T-helper 1 cell treated with Interleukin-12 subunit alpha and Interleukin-12 subunit beta and Interleukin-4 antibody, amounts not matched to agents 30 μg/mL and 1 μg/mL, for 36 hours (primary cell): ENCODE measurements at regions not wholly inside any gene's neighbourhood (a gene's known extent, or its start where the extent isn't known, plus 50 kb on each side); places are given as distances from the start of the nearest gene placed in this dataset.
A peak's percentile ranks its signal among the peaks of the same experiment; 100 is the strongest.

Experiments
- H3K27ac Mint-ChIP-seq: one replicate; pipeline ENCODE4 v1.8.0; 2021; ENCODE audit warnings: mild to moderate bottlenecking, mixed read lengths
- H3K27me3 Mint-ChIP-seq: one replicate; pipeline ENCODE4 v1.8.0; 2021; ENCODE audit warnings: low read depth, mixed read lengths
- H3K36me3 Mint-ChIP-seq: one replicate; pipeline ENCODE4 v1.8.0; 2021; ENCODE audit warnings: low read depth, mixed read lengths
- H3K4me1 Mint-ChIP-seq: one replicate; pipeline ENCODE4 v1.8.0; 2021; ENCODE audit warnings: low read depth, mixed read lengths
- H3K4me3 Mint-ChIP-seq: one replicate; pipeline ENCODE4 v1.8.0; 2021; ENCODE audit warnings: mild to moderate bottlenecking, moderate library complexity, mixed read lengths
- H3K9me3 Mint-ChIP-seq: one replicate; pipeline ENCODE4 v1.8.0; 2021; ENCODE audit warnings: mixed read lengths

DNA sequence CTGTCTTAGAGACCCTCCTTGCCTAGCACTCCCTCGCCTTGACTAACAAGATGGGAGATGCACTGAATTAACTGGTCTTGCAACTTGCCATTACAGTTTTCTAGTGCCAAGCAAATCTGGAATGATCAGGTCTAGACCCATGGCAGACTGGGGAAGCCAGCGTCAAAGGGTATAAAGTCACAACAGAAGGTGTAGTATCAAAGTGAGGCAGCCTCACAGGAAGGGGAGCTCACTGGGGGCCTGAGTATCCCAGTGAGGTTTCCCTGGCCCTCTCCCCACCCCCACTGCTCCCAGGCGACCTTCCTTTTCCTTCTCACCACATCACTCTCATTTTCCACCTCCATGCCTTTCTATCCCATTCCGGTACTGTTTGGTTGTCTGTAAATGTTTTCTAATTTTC is 83.5 kb upstream of the DOCK9 start:
- no peaks in the 10 kb centered on the region for H3K9me3 Mint-ChIP-seq
- peaks cover 54% of the 10 kb centered on the region for H3K4me1 Mint-ChIP-seq
- no peaks in the 10 kb centered on the region for H3K27me3 Mint-ChIP-seq
- no peak overlapping the region for H3K27ac Mint-ChIP-seq
- H3K4me3 Mint-ChIP-seq = no peak overlapping the region
- H3K36me3 Mint-ChIP-seq = peaks cover 37% of the 10 kb centered on the region

DNA sequence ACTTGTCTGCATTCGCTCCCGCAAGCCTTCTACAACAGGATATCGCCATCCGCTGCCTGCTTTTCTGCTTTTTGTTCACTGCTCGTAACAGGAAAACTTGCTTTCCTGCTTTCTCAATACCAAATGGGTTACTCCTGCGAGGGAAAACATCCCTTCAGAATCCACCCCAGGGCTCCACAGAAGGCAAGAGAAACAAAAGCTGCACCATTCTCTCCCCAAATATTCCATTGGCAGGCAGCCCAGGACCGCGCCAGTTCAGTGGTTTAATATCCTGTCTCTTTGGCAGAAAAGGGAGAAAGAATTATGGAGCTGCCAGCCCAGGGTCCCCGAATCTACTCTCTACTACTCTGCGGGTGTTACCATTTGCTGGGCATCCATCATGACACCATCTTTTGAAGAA is 84.7 kb upstream of the DOCK9 start:
- no peaks in the 10 kb centered on the region for H3K27me3 Mint-ChIP-seq
- peaks cover 5% of the 10 kb centered on the region for H3K9me3 Mint-ChIP-seq
- H3K4me3 Mint-ChIP-seq = no peak overlapping the region
- H3K4me1 Mint-ChIP-seq = peaks cover 61% of the 10 kb centered on the region
- no peak overlapping the region for H3K27ac Mint-ChIP-seq
- H3K36me3 Mint-ChIP-seq = peaks cover 45% of the 10 kb centered on the region

GRCh38 chr13:99063178-99063577 is 85.3 kb upstream of the DOCK9 start:
- peaks cover 64% of the 10 kb centered on the region for H3K4me1 Mint-ChIP-seq
- H3K4me3 Mint-ChIP-seq = no peak overlapping the region
- H3K27me3 Mint-ChIP-seq = no peaks in the 10 kb centered on the region
- H3K9me3 Mint-ChIP-seq = peaks cover 5% of the 10 kb centered on the region
- H3K27ac Mint-ChIP-seq = no peak overlapping the region
- peaks cover 49% of the 10 kb centered on the region for H3K36me3 Mint-ChIP-seq

DNA sequence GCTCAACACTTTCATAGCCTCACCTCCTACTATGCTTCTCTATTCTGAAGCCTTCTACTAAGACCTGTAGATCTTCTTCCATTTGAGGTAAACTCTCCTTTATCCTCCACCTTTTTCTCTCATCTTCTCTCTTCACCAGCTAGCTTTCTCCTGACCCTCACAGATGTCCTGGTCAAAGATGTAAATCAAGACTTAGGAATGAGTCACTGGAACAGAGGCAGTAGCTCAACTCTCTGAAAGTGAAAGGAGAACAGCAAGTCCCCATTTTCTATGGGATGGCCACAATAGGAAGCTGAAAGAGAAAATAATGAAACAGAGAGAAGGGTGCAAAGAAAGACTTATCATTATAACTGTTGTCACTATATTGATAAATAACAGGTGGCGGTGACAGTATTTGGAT is 86.1 kb upstream of the DOCK9 start:
- Mint-ChIP-seq H3K4me1 (peaks cover 63% of the 10 kb centered on the region), H3K27me3 (no peaks in the 10 kb centered on the region), H3K4me3 (peak overlapping the region; percentile 64), H3K36me3 (peaks cover 49% of the 10 kb centered on the region), H3K9me3 (peaks cover 5% of the 10 kb centered on the region), H3K27ac (no peak overlapping the region)

DNA sequence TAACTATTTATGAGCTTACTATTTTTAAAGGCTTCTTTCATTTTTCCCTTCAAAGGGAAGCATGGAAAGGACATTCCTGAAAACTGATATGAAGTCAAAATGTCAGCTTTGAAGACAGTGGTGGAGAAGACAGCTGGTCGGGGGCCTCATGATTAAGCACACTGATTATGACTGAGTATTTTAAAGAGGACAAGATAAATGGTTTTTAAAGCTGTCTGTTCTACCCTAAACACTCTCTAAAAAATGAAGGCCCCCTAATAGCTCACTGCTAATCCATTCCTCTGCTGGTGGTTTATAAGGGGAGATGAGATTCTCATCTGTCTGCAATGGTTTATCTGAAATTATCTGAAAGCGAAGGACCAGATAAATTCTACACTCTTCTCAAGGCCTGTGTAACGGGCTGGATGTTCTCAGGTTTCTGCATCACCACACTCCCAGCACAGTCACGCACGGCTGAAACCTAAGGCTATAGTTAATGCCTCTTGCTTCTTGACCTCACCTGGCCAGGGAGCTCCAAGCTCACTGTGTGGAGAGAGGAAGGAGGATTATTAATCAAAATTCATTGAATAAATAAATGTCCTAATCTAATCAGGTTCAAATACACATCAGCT is 86.9 kb upstream of the DOCK9 start:
- Mint-ChIP-seq H3K27me3 (no peaks in the 10 kb centered on the region), H3K27ac (no peak overlapping the region), H3K4me3 (no peak overlapping the region), H3K36me3 (peaks cover 46% of the 10 kb centered on the region), H3K9me3 (peaks cover 5% of the 10 kb centered on the region), H3K4me1 (peaks cover 58% of the 10 kb centered on the region)

DNA sequence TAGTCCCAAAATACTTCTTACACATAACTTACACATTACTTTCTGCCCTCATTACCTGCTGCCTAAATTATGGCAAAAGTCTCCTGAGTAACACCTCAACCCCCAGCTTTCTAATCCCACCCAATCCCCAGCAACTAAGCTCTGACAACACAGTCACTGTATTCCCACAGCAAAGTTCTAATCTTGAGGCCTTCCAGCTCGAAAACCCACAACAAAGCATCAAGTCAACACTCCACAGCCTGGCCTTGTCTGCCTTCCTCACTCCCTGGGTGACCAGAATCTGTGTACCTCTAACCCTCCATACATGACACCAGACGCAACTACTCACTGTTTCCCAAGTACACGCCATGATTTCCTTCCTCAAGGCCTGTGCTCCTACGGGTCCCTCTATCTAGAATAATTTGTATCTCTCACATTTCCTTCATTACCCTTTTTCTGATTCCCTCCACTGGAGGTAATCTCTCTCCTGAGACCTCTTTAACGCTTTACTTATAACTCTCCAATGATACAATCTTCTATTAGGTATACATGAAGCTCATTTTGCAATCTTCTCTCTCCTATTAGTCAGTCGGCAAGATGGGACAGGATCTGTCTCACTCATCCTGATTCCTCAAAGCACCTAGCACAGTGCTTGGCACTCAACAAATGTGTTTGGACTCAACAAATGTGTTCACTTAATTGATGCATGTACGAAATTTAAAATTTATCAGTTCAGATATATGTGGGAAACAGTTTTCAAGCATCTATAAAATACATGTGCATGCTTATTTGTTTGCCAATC is 87.6 kb upstream of the DOCK9 start:
- Mint-ChIP-seq H3K27me3 (no peaks in the 10 kb centered on the region), H3K4me3 (peak overlapping the region; percentile 36), H3K36me3 (peaks cover 46% of the 10 kb centered on the region), H3K4me1 (peaks cover 58% of the 10 kb centered on the region), H3K9me3 (peaks cover 5% of the 10 kb centered on the region), H3K27ac (peak overlapping the region; percentile 78)

DNA sequence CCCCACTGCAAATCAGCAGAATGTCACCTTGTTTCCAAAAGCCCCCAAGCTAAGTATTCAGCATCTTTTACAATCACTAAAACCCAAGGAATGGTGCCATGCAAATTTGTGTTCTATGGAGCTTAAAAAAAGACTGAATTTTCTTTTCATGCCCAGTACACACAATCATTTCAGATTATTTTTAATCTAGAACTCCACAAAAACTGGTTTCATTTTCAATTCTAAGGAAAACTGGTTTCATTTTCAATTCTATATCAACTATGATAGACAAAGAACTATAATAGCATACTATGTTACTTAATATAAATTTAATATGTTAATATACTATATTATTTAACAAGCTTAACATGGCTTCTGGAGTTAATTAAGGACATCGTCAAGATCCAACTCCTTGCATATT is 88.4 kb upstream of the DOCK9 start:
- H3K27ac Mint-ChIP-seq = peak overlapping the region; percentile 78
- H3K36me3 Mint-ChIP-seq = peaks cover 44% of the 10 kb centered on the region
- H3K4me3 Mint-ChIP-seq = peak overlapping the region; percentile 36
- H3K4me1 Mint-ChIP-seq = peaks cover 53% of the 10 kb centered on the region
- H3K9me3 Mint-ChIP-seq = peaks cover 5% of the 10 kb centered on the region
- H3K27me3 Mint-ChIP-seq = no peaks in the 10 kb centered on the region

GRCh38 chr13:99067159-99067985 is 89.5 kb upstream of the DOCK9 start:
- Mint-ChIP-seq H3K4me1 (peaks cover 54% of the 10 kb centered on the region), H3K4me3 (peak overlapping the region; percentile 74), H3K27me3 (no peaks in the 10 kb centered on the region), H3K36me3 (peaks cover 44% of the 10 kb centered on the region), H3K9me3 (peaks cover 5% of the 10 kb centered on the region), H3K27ac (peak overlapping the region; percentile 76)

- H3K36me3 Mint-ChIP-seq = peaks cover 45% of the 10 kb centered on the region
- H3K27me3 Mint-ChIP-seq = no peaks in the 10 kb centered on the region
- H3K27ac Mint-ChIP-seq = no peak overlapping the region
- no peak overlapping the region for H3K4me3 Mint-ChIP-seq
- H3K4me1 Mint-ChIP-seq = peaks cover 46% of the 10 kb centered on the region
- H3K9me3 Mint-ChIP-seq = peaks cover 32% of the 10 kb centered on the region
Measured at GRCh38 chr13:99071211-99071610, 93.3 kb upstream of the DOCK9 start.

GRCh38 chr13:99071666-99072065 is 93.8 kb upstream of the DOCK9 start:
- Mint-ChIP-seq H3K36me3 (peaks cover 48% of the 10 kb centered on the region), H3K4me3 (no peak overlapping the region), H3K4me1 (peaks cover 48% of the 10 kb centered on the region), H3K27ac (no peak overlapping the region), H3K27me3 (no peaks in the 10 kb centered on the region), H3K9me3 (peaks cover 32% of the 10 kb centered on the region)

- Mint-ChIP-seq H3K36me3 (peaks cover 44% of the 10 kb centered on the region), H3K9me3 (peaks cover 27% of the 10 kb centered on the region), H3K27ac (peak overlapping the region; percentile 21), H3K4me1 (peaks cover 47% of the 10 kb centered on the region), H3K4me3 (peak overlapping the region; percentile 1), H3K27me3 (no peaks in the 10 kb centered on the region)
Measured at GRCh38 chr13:99072356-99072755, 94.5 kb upstream of the DOCK9 start.

DNA sequence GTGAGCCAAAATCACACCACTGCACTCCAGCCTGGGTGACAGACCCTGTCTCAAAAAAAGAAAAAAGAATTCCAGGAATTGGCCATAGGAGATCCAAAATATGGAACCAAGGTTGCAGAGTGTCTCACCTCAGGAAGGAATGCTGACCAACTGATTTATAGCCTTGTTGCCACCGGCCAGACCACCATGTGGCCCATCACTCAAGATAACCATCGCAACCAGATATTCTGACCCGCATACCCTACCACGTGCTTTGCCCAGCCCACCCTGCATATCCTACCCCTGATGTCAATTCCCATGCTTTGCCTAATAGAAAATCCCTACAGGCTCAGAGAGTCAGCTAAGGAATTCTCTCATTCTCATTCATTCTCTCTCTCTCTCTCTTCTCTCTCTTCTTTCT is 95.1 kb upstream of the DOCK9 start:
- Mint-ChIP-seq H3K9me3 (peaks cover 27% of the 10 kb centered on the region), H3K27me3 (no peaks in the 10 kb centered on the region), H3K36me3 (peaks cover 45% of the 10 kb centered on the region), H3K4me1 (peaks cover 49% of the 10 kb centered on the region), H3K27ac (peak overlapping the region; percentile 13), H3K4me3 (peak overlapping the region; percentile 51)

- Mint-ChIP-seq H3K4me3 (no peak overlapping the region), H3K36me3 (peaks cover 50% of the 10 kb centered on the region), H3K4me1 (peaks cover 57% of the 10 kb centered on the region), H3K27ac (no peak overlapping the region), H3K9me3 (peaks cover 27% of the 10 kb centered on the region), H3K27me3 (no peaks in the 10 kb centered on the region)
Measured at GRCh38 chr13:99074693-99075092, 96.8 kb upstream of the DOCK9 start.

- Mint-ChIP-seq H3K4me3 (peak overlapping the region; percentile 57), H3K27me3 (no peaks in the 10 kb centered on the region), H3K27ac (peak overlapping the region; percentile 94), H3K4me1 (peaks cover 62% of the 10 kb centered on the region), H3K9me3 (peaks cover 27% of the 10 kb centered on the region), H3K36me3 (peaks cover 52% of the 10 kb centered on the region)
Measured at GRCh38 chr13:99075268-99076191, 97.7 kb upstream of the DOCK9 start.
